ENCODE measurements at regions not wholly inside any gene's neighbourhood (a gene's known extent, or its start where the extent isn't known, plus 50 kb on each side); places are given as distances from the start of the nearest gene placed in this dataset.
"Not testable (repeated sequence)": the region's sequence is repeated elsewhere in the genome, so short reads cannot be mapped to it uniquely, and the experiment has no call there.

DNA sequence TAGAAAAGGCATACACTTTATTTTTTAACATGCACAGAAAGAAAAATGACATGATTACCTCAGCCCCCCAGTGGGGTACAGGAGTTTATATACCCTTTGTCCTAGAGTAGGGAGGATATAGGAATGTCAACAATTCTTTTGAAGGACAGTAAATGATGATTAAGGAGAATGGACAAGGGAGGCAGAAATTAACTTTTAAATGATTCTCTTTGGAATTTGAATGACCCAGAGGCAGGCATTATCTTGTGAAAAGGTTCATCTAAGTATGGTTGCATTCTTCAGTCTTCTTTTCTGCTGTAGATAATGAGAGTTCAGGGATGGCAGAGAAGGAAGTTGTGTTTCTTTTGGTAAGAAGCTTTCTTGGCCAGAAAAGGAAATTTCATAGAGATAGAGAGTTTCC lies 971.3 kb downstream of the CNTNAP5 start:
- TF ChIP-seq, protein P1, sequence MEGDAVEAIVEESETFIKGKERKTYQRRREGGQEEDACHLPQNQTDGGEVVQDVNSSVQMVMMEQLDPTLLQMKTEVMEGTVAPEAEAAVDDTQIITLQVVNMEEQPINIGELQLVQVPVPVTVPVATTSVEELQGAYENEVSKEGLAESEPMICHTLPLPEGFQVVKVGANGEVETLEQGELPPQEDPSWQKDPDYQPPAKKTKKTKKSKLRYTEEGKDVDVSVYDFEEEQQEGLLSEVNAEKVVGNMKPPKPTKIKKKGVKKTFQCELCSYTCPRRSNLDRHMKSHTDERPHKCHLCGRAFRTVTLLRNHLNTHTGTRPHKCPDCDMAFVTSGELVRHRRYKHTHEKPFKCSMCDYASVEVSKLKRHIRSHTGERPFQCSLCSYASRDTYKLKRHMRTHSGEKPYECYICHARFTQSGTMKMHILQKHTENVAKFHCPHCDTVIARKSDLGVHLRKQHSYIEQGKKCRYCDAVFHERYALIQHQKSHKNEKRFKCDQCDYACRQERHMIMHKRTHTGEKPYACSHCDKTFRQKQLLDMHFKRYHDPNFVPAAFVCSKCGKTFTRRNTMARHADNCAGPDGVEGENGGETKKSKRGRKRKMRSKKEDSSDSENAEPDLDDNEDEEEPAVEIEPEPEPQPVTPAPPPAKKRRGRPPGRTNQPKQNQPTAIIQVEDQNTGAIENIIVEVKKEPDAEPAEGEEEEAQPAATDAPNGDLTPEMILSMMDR (IDR thresholded peaks at IDR 0.05; ENCODE audit: borderline replicate concordance, insufficient read depth, low read depth, low read length), result no peak
- no peak overlapping the region for H3K4me3 ChIP-seq (ENCODE audit: low read depth, low read length)

DNA sequence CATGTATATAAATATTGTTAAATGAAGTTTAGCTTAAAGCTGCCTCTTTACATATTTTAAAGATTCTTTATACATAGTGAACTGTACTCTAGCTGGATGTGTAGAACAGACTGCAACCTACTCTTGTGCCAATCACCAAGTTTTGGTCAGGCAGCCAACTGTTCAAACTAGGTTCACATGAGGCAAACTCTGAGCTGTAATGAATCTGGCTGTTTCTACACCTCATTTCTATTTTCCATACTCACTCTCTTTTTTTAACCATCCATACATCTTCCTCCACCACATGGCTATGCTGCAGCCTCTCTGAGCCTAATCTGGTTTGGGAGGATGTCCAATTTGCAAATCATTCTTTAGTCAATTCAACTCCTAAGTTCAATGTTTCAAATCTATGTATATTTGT lies 974.8 kb downstream of the CNTNAP5 start:
- TF ChIP-seq, protein P1 (IDR thresholded peaks at IDR 0.05; ENCODE audit: borderline replicate concordance, insufficient read depth, low read depth, low read length), result no peak

GRCh38 chr2:125004106-125004800 lies 979.2 kb downstream of the CNTNAP5 start:
- TF ChIP-seq, protein P1 (IDR thresholded peaks at IDR 0.05; ENCODE audit: borderline replicate concordance, insufficient read depth, low read depth, low read length), result no peak
- H3K4me3 ChIP-seq (ENCODE audit: low read depth, low read length), result no peak overlapping the region

More for the DNA sequence above, 974.8 kb downstream of the CNTNAP5 start:
- no peak overlapping the region for H3K4me3 ChIP-seq (ENCODE audit: low read depth, low read length)

DNA sequence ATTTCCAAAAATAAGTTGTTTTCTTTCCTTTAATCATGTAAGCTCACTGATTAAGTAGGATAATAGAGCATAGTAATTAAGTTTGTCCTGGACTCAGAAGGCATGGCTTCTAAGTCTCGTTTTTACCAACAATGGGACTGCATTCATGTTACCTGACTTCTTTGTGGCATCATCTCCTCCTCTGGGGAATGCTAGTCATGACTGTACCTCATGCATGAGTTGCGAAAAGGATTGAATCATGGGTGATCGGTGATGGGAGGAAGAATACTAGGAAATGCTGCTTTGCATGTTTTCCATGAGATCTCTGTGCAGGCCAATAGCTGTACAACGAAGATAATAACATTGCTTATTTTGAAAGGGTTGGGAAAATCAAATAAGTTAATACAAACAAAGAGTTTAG lies 981.6 kb downstream of the CNTNAP5 start:
- no peak overlapping the region for H3K4me3 ChIP-seq (ENCODE audit: low read depth, low read length)
- TF ChIP-seq, protein P1 (IDR thresholded peaks at IDR 0.05; ENCODE audit: borderline replicate concordance, insufficient read depth, low read depth, low read length), result no peak

- not testable (repeated sequence) for H3K4me3 ChIP-seq (ENCODE audit: low read depth, low read length)
Measured at GRCh38 chr2:125028721-125029120, 1003.6 kb downstream of the CNTNAP5 start.

DNA sequence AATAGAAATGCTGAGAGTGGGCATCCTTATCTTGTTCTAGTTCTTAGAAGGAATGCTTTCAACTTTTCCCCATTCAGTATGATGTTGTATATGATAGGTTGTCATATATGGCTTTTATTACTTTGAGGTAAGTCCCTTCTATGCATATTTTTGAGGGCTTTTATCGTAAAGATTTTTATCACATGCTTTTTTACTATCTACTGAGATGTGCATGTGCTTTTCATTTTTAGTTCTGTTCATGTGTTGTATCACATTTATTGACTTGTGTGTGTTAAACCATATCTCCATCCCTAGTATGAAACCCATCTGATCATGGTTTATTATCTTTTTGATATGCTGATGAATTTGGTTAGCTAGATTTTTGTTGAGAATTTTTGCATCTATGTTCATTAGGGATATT lies 1008.8 kb downstream of the CNTNAP5 start:
- TF ChIP-seq, protein P1 (IDR thresholded peaks at IDR 0.05; ENCODE audit: borderline replicate concordance, insufficient read depth, low read depth, low read length), result no peak
- H3K4me3 ChIP-seq (ENCODE audit: low read depth, low read length), result no peak overlapping the region

DNA sequence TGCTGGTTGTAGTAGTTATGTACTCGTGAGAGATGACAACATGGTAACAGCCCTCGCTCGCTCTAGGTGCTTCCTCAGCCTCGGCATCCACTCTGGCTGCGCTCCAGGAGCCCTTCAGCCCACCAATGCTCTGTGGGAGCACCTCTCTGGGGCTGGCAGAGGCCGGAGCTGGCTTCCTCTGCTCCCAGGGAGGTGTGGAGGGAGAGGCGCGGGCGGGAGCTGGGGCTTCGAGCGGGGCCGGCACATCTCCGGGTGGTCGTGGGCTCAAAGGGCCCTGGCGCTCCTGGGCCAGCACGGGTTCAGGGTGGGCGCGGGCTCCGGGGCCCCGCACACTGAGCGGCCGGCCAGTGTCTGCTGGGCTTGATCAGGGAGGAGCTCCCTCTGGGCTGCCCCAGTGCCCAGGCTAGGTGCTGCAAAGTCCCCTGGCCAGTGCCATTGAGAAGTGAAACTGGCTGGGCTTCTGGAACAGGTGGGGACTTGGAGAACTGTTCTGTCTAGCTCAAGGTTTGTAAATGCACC lies 1012.1 kb downstream of the CNTNAP5 start:
- TF ChIP-seq, protein P1 (IDR thresholded peaks at IDR 0.05; ENCODE audit: borderline replicate concordance, insufficient read depth, low read depth, low read length), result no peak
- no peak overlapping the region for H3K4me3 ChIP-seq (ENCODE audit: low read depth, low read length)
